SU-DHL-6 (cell line): ENCODE measurements at regions not wholly inside any gene's neighbourhood (a gene's known extent, or its start where the extent isn't known, plus 50 kb on each side); places are given as distances from the start of the nearest gene placed in this dataset.

Source experiments
- CTCF ChIP-seq: fragments of 200-600 bp; sonication (generic); IDR thresholded peaks from one replicate; pipeline ENCODE4 v1.5.1; 2017; ENCODE audit warnings: antibody characterized with exemption, mild to moderate bottlenecking, low read length, moderate library complexity; ENCODE audit not compliant: insufficient read depth, poor library complexity, severe bottlenecking
- EZH2phosphoT487 ChIP-seq: fragments of 200-600 bp; sonication (generic), shearing (Covaris generic); conservative IDR thresholded peaks from 2 replicates; pipeline ENCODE4 v1.6.1; 2018; ENCODE audit warnings: mild to moderate bottlenecking, antibody characterized with exemption, low read length, moderate library complexity, mixed read lengths

- TF ChIP-seq CTCF (no peak), EZH2phosphoT487 (no peak)
These were observed 957.3 kb downstream of the IGSF11 start for GRCh38 chr3:118077332-118077731.
